ENCODE measurements at regions not wholly inside any gene's neighbourhood (a gene's known extent, or its start where the extent isn't known, plus 50 kb on each side); places are given as distances from the start of the nearest gene placed in this dataset.
"Not testable (repeated sequence)": the region's sequence is repeated elsewhere in the genome, so short reads cannot be mapped to it uniquely, and the experiment has no call there.

DNA sequence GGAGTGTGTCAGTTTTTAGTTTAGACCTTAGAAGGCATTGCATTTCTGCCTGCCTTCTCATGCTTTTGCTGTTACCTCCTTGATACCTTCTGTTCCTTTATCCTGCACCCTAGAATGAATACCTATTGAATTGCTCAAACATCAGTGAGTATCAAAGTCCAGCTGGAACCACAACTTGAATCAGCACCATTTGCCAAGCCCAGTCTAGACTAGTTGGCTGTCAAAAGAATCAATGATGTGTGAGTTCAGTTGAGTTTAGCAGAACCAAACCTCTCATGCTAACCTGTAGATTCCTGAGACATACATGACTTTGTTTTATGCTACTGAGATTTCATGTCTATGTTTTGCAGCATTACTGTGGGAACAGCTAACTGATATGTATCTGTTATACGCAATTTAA is 116.6 kb downstream of the FAM170A start:
- Histone ChIP-seq H3K27me3 (ENCODE audit: control insufficient read depth in 1 of 2, insufficient read depth in 2 of 2, low read length in 2 of 2) (no peaks in the 10 kb centered on the region), H3K4me3 (ENCODE audit: low read depth in 1 of 2, low read length in 2 of 2) (no peak overlapping the region), H3K4me1 (ENCODE audit: control insufficient read depth in 1 of 2, insufficient read depth in 2 of 2, low read length in 2 of 2) (no peaks in the 10 kb centered on the region), H3K9ac (ENCODE audit: low read depth in 1 of 2, low read length in 2 of 2) (no peak overlapping the region), H3K36me3 (ENCODE audit: control insufficient read depth in 1 of 2, insufficient read depth in 2 of 2, low read length in 2 of 2) (no peaks in the 10 kb centered on the region), H3K9me3 (ENCODE audit: control insufficient read depth in 1 of 2, low read length in 2 of 2) (no peaks in the 10 kb centered on the region), H3K27ac (ENCODE audit: low read depth, low read length) (no peak overlapping the region)

- H3K27ac ChIP-seq (ENCODE audit: low read depth, low read length) = no peak overlapping the region
- H3K9ac ChIP-seq (ENCODE audit: low read depth in 1 of 2, low read length in 2 of 2) = no peak overlapping the region
- H3K9me3 ChIP-seq (ENCODE audit: control insufficient read depth in 1 of 2, low read length in 2 of 2) = no peaks in the 10 kb centered on the region
- no peak overlapping the region for H3K4me3 ChIP-seq (ENCODE audit: low read depth in 1 of 2, low read length in 2 of 2)
- H3K36me3 ChIP-seq (ENCODE audit: control insufficient read depth in 1 of 2, insufficient read depth in 2 of 2, low read length in 2 of 2) = no peaks in the 10 kb centered on the region
- no peaks in the 10 kb centered on the region for H3K27me3 ChIP-seq (ENCODE audit: control insufficient read depth in 1 of 2, insufficient read depth in 2 of 2, low read length in 2 of 2)
- no peaks in the 10 kb centered on the region for H3K4me1 ChIP-seq (ENCODE audit: control insufficient read depth in 1 of 2, insufficient read depth in 2 of 2, low read length in 2 of 2)
Measured at GRCh38 chr5:119746984-119747383, 117.6 kb downstream of the FAM170A start.

DNA sequence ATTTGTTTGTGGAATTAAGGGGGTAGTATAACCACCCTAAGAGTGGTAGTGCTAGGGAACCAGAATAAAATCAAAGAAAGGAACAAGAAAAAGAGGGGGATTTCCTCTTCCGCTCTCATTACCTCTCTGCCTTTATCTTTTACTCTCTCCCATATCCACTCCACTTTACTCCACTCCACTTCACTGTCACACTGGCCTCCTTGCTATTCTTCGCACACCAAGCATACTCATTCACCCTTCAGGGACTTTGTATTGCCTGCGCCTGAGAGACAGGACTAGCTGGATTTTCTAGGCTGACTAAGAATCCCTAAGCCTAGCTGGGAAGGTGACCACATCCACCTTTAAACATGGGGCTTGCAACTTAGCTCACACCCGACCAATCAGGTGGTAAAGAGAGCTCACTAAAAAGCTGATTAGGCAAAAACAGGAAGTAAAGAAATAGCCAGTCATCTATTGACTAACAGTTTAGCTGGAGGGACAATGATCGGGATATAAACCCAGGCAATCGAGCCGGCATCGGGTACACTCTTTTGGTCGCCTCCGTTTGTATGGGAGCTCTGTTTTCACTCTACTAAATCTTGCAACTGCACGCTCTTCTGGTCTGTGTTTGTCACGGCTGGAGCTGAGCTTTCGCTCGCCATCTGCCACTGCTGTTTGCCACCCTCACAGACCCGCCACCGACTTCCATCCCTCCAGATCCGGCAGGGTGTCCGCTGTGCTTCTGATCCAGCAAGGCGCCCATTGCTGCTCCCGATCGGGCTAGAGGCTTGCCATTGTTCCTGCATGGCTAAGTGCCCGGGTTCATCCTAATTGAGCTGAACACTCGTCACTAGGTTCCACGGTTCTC is 121.8 kb downstream of the FAM170A start:
- no peak overlapping the region for H3K4me3 ChIP-seq (ENCODE audit: low read depth in 1 of 2, low read length in 2 of 2)

DNA sequence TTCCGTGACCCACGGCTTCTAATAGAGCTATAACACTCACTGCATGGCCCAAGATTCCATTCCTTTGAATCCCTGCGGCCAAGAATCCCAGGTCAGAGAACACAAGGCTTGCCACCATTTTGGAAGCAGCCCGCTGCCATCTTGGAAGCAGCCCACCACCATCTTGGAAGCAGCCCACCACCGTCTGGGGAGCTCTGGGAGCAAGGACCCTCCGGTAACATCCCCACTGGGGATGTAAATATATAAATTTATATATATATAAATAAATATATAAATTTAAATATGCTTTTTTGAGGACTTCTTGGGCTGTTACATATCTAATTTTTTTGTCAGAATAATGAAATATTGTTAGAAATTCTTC is 122.4 kb downstream of the FAM170A start:
- H3K9me3 ChIP-seq (ENCODE audit: control insufficient read depth in 1 of 2, low read length in 2 of 2) = no peaks in the 10 kb centered on the region

More for the DNA sequence above, 121.8 kb downstream of the FAM170A start:
- no peaks in the 10 kb centered on the region for H3K36me3 ChIP-seq (ENCODE audit: control insufficient read depth in 1 of 2, insufficient read depth in 2 of 2, low read length in 2 of 2)
- H3K27ac ChIP-seq (ENCODE audit: low read depth, low read length) = no peak overlapping the region
- H3K9ac ChIP-seq (ENCODE audit: low read depth in 1 of 2, low read length in 2 of 2) = no peak overlapping the region
- H3K4me1 ChIP-seq (ENCODE audit: control insufficient read depth in 1 of 2, insufficient read depth in 2 of 2, low read length in 2 of 2) = no peaks in the 10 kb centered on the region
- no peaks in the 10 kb centered on the region for H3K27me3 ChIP-seq (ENCODE audit: control insufficient read depth in 1 of 2, insufficient read depth in 2 of 2, low read length in 2 of 2)
- no peaks in the 10 kb centered on the region for H3K9me3 ChIP-seq (ENCODE audit: control insufficient read depth in 1 of 2, low read length in 2 of 2)

DNA sequence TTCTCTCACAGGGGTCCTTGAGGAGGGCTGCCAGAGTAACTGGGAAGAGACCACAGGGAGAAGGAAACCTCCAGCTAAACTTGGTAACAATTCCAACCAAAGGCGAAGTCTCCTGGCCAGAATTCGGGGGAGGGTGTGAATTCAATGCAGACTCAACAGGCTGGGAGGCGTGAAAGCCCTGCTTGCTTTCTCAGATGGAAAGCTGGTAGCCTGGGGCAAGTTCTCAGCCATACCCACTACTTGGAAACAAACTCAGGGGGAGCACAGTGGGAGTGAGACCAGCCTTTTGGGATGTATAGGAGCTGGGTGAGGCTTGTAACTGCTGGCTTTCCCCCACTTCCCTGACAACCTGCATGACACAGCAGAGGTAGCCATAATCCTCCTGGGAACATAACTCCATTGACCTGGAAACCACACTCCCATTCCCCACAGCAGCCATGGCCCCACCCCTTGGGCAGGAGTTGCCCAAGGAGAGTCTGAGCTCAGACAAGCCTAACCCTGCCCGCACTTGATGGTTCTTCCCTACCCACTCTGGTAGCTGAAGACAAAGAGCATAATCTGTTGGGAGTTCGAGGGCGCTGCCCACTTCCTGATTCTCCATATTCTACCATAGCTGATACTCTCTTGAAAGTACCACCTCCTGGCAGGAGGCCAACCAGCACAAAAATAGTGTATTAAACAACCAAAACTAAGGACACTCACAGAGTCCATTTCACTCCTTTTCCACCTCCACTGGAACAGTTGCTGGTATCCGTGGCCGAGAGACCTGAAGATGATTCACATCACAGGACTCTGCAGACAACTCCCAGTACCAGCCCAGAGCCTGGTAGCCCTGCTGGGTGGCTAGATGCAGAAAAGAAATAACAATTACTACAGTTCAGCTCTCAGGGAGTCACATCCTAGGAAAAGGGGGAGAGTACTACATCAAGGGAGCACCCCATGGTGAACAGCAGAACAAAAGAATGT is 123.8 kb downstream of the FAM170A start:
- Histone ChIP-seq H3K4me1 (ENCODE audit: control insufficient read depth in 1 of 2, insufficient read depth in 2 of 2, low read length in 2 of 2) (no peaks in the 10 kb centered on the region), H3K27me3 (ENCODE audit: control insufficient read depth in 1 of 2, insufficient read depth in 2 of 2, low read length in 2 of 2) (no peaks in the 10 kb centered on the region), H3K9ac (ENCODE audit: low read depth in 1 of 2, low read length in 2 of 2) (no peak overlapping the region), H3K4me3 (ENCODE audit: low read depth in 1 of 2, low read length in 2 of 2) (no peak overlapping the region), H3K27ac (ENCODE audit: low read depth, low read length) (no peak overlapping the region), H3K9me3 (ENCODE audit: control insufficient read depth in 1 of 2, low read length in 2 of 2) (no peaks in the 10 kb centered on the region), H3K36me3 (ENCODE audit: control insufficient read depth in 1 of 2, insufficient read depth in 2 of 2, low read length in 2 of 2) (no peaks in the 10 kb centered on the region)

More for the DNA sequence above, 122.4 kb downstream of the FAM170A start:
- Histone ChIP-seq H3K36me3 (ENCODE audit: control insufficient read depth in 1 of 2, insufficient read depth in 2 of 2, low read length in 2 of 2) (no peaks in the 10 kb centered on the region), H3K27ac (ENCODE audit: low read depth, low read length) (no peak overlapping the region), H3K27me3 (ENCODE audit: control insufficient read depth in 1 of 2, insufficient read depth in 2 of 2, low read length in 2 of 2) (no peaks in the 10 kb centered on the region), H3K4me1 (ENCODE audit: control insufficient read depth in 1 of 2, insufficient read depth in 2 of 2, low read length in 2 of 2) (no peaks in the 10 kb centered on the region), H3K9ac (ENCODE audit: low read depth in 1 of 2, low read length in 2 of 2) (no peak overlapping the region), H3K4me3 (ENCODE audit: low read depth in 1 of 2, low read length in 2 of 2) (no peak overlapping the region)

DNA sequence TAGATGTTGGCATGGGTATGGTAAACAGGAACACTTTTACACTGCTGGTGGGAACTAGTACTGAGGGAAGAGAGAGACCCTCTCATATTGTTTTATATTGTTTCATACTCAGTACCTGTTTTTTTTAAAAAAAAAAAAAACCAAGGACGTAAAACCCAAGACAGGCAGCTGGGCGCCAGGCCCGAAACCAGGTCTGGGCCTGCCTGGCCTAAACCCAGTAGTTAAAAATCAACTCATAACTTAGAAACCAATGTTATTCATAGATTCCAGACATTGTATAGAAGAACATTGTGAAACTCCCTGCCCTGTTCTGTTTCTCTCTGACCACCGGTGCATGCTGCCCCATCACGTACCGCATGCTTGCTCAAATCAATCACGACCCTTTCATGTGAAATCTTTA is 125.5 kb downstream of the FAM170A start:
- not testable (repeated sequence) for H3K4me1 ChIP-seq (ENCODE audit: control insufficient read depth in 1 of 2, insufficient read depth in 2 of 2, low read length in 2 of 2); H3K27ac ChIP-seq (ENCODE audit: low read depth, low read length); H3K36me3 ChIP-seq (ENCODE audit: control insufficient read depth in 1 of 2, insufficient read depth in 2 of 2, low read length in 2 of 2); H3K27me3 ChIP-seq (ENCODE audit: control insufficient read depth in 1 of 2, insufficient read depth in 2 of 2, low read length in 2 of 2); H3K4me3 ChIP-seq (ENCODE audit: low read depth in 1 of 2, low read length in 2 of 2); H3K9ac ChIP-seq (ENCODE audit: low read depth in 1 of 2, low read length in 2 of 2); H3K9me3 ChIP-seq (ENCODE audit: control insufficient read depth in 1 of 2, low read length in 2 of 2)

DNA sequence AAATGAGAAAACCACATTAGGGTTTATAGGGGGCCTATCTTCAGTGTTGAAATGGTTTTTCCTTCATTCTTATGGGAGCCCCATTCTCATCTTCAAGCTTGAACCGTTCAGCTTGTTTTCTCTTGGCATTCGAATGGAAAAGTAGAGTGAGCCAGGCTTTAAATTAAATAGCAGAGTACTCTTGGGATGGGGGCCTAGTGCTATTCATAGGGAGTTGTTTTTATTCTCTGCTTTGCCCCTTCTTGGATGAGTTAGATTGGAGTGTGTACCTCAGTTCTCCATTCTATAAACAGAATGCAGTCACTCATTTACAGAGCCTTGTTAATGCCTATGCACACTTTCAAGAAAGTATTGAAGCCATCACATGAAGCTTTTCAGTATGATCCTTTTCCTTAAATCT is 127.9 kb downstream of the FAM170A start:
- H3K36me3 ChIP-seq (ENCODE audit: control insufficient read depth in 1 of 2, insufficient read depth in 2 of 2, low read length in 2 of 2) = no peaks in the 10 kb centered on the region
- no peak overlapping the region for H3K9ac ChIP-seq (ENCODE audit: low read depth in 1 of 2, low read length in 2 of 2)
- H3K4me1 ChIP-seq (ENCODE audit: control insufficient read depth in 1 of 2, insufficient read depth in 2 of 2, low read length in 2 of 2) = no peaks in the 10 kb centered on the region
- H3K27me3 ChIP-seq (ENCODE audit: control insufficient read depth in 1 of 2, insufficient read depth in 2 of 2, low read length in 2 of 2) = no peaks in the 10 kb centered on the region
- no peak overlapping the region for H3K4me3 ChIP-seq (ENCODE audit: low read depth in 1 of 2, low read length in 2 of 2)
- H3K27ac ChIP-seq (ENCODE audit: low read depth, low read length) = no peak overlapping the region
- no peaks in the 10 kb centered on the region for H3K9me3 ChIP-seq (ENCODE audit: control insufficient read depth in 1 of 2, low read length in 2 of 2)

- H3K27ac ChIP-seq (ENCODE audit: low read depth, low read length); H3K36me3 ChIP-seq (ENCODE audit: control insufficient read depth in 1 of 2, insufficient read depth in 2 of 2, low read length in 2 of 2): not testable (repeated sequence)
Measured at GRCh38 chr5:119769695-119770693, 140.6 kb downstream of the FAM170A start.

DNA sequence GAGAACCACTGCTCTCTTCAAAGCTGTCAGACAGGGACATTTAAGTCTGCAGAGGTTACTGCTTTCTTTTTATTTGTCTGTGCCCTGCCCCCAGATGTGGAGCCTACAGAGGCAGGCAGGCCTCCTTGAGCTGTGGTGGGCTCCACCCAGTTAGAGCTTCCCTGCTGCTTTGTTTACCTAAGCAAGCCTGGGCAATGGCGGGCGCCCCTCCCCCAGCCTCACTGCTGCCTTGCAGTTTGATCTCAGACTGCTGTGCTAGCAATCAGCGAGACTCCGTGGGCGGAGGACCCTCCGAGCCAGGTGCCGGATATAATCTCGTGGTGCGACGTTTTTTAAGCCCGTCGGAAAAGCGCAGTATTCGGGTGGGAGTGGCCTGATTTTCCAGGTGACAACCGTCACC is 150.8 kb downstream of the FAM170A start:
- not testable (repeated sequence) for H3K27ac ChIP-seq (ENCODE audit: low read depth, low read length); H3K4me1 ChIP-seq (ENCODE audit: control insufficient read depth in 1 of 2, insufficient read depth in 2 of 2, low read length in 2 of 2); H3K9ac ChIP-seq (ENCODE audit: low read depth in 1 of 2, low read length in 2 of 2); H3K9me3 ChIP-seq (ENCODE audit: control insufficient read depth in 1 of 2, low read length in 2 of 2); H3K4me3 ChIP-seq (ENCODE audit: low read depth in 1 of 2, low read length in 2 of 2); H3K27me3 ChIP-seq (ENCODE audit: control insufficient read depth in 1 of 2, insufficient read depth in 2 of 2, low read length in 2 of 2); H3K36me3 ChIP-seq (ENCODE audit: control insufficient read depth in 1 of 2, insufficient read depth in 2 of 2, low read length in 2 of 2)

More at GRCh38 chr5:119769695-119770693, 140.6 kb downstream of the FAM170A start:
- H3K9ac ChIP-seq (ENCODE audit: low read depth in 1 of 2, low read length in 2 of 2); H3K9me3 ChIP-seq (ENCODE audit: control insufficient read depth in 1 of 2, low read length in 2 of 2); H3K4me1 ChIP-seq (ENCODE audit: control insufficient read depth in 1 of 2, insufficient read depth in 2 of 2, low read length in 2 of 2); H3K4me3 ChIP-seq (ENCODE audit: low read depth in 1 of 2, low read length in 2 of 2); H3K27me3 ChIP-seq (ENCODE audit: control insufficient read depth in 1 of 2, insufficient read depth in 2 of 2, low read length in 2 of 2): not testable (repeated sequence)
